RPMI7951 (cell line): ENCODE measurements at regions not wholly inside any gene's neighbourhood (a gene's known extent, or its start where the extent isn't known, plus 50 kb on each side); places are given as distances from the start of the nearest gene placed in this dataset.
"Not testable (repeated sequence)": the region's sequence is repeated elsewhere in the genome, so short reads cannot be mapped to it uniquely, and the experiment has no call there.

Experiments used
- DNase-seq: peaks from one replicate; pipeline ENCODE4 v3.0.0-alpha.2; 2012; ENCODE audit warnings: low read depth

DNA sequence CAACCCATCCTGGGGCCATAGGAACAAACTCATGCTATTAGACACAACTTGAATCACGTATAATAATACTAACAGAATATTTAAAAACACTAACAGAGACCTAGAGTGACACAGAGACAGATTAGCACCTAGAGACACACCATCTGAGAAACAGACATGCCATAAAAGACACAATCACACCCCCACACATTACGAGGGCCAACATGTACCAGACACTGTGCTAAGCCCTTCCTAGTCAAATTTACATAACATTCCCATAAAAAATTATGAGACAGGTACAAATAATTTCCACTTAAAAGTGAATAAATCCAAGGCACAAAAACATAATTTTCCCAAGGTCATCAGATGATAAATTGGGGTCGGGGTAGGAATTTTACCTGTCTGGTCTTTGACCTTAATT, 141.1 kb upstream of the PRSS16 start:
- DNase-seq, result no peak

DNA sequence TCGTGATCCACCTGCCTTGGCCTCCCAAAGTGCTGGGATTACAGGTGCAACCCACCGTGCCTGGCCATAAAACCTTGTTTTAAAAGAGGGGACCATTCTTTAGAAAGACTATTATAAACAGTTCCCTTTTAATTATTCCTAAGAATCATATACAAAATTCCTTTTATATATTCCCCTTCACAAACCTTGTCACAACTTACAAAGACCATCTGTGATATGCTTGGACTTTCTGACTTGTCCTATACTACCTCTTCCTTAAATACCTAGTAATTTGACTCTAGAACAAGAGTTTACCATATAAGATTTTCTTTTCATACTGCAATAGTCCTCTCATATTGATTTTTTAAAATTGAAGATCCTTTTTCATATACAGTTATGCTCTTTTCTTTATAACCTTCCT, 135.8 kb upstream of the PRSS16 start:
- DNase-seq, result no peak

DNA sequence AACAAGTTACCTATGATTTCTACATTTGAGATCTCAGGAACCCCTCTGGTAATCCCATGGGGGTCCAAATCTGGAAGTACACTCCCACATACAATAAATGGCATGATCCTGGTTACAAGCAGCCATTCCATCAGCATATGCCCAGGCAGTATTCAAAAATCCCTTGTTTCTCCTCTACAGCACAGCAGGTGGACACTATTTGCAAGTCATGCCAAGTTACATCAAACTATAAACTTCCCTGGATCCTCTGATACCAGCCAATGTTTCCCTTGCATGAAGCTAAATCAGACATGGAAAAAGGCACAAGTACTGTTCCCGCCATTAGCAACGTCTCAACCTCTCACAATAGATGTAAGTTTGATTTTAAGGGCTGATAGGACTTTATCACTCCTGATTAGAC, 134.5 kb upstream of the PRSS16 start:
- DNase-seq, result no peak

DNA sequence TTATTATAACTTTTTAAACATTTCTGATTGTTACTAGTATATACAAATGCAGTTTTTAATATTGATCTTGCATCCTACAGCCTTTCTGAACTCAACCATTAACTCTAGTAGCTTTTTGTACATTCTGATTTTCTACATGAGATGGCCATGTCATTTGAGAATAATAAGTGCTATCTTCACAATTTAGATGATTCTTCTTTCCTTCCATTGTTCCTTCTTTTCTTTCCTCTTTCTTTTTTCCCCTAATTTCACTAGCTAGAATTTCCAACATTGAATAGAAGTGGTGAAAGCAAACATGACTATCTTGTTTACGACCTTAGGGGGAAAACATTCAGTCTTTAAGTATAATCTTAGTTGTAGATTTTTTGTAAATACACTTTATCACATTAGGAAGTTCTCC, 128.2 kb upstream of the PRSS16 start:
- DNase-seq, result no peak

DNA sequence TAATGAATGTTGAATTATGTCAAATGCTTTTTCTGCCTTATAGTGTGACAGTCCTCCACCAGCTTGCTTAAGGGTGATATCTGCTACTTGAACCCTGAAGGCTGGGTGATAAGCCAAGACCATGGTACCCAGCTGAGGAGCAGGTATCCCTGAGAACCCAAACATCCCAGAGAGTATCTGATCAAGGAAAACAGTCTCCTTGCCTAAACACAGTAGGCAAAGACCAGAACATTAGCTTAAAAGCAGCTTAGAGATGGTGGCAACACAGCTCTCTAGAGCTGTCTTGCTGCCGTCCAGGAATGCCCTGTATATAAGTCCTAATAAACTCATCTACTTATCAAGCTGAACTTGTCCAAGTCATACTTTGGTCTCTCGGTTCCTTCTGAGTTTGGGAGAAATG, 127.7 kb upstream of the PRSS16 start:
- no peak for DNase-seq

DNA sequence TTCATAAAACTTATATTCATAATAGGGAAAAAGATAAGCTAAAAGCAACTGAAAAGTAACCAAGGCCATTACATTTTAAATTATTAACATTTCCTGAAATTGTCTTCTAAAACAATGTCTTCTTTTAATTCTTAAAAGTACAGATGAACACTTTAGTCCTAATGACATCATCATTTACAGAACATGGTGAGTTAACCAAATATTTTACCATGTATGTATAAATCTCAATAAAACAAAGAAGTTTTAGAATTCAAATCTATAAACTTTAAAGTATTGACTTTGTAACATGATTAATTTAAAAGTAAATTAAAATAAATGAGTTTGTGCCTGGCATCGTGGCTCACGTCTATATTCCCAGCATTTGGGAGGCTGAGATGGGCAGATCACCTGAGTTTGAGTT, 125.9 kb upstream of the PRSS16 start:
- no peak for DNase-seq

DNA sequence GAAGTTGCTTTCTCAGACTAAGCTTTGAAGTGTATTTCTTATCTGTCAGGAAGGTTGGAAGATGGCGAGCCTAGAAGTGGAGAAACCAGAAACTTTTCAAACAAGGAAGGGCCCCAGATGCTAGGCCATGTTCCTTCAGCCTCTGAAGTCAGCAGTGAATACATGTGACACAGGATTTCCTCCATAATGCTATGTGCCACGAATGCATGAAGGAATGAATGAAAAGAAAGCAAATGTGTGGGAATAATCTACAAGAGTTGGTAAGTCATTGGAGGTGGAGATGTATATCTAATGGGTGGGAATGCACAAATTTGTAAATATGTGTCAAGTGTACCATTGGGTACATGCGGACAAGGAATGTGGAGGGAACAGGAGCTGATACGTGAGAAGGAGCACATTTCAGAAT, 123.2 kb upstream of the PRSS16 start:
- no peak for DNase-seq

DNA sequence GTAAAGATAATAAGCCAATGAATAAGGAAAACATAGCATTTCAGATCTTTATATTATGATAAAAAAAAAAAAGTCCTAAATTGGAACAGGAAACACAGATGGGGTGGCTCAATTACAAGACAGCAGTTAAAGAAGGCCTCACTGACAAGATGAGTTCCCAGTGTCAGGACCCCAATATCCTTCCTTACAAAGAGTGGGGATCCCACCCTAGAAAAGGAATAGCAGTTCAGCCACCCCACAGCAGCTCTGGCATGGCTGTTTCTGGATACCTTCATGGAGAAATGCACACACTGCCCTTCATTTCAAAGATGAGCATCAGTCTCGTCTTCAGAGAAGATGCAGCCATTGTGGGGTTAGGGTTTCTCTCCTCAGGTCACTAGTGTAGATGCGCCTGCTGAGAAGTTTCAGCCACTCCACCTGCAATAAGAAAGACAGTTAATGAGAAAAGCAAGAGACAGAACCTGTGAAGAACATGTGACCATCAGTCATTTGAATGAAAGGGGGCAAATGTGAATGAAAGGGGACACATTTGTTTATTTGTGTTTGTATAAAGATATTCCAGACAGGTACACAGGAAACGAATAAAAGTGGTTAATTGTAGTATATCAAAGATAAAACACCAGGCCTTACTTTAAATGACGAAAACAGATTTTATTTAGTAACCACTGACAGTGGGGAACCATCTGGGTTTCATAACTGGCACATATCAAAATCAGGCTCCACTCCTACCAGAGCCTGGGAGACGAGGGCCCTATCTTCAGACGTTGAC, 121.3 kb upstream of the PRSS16 start:
- DNase-seq, result no peak

DNA sequence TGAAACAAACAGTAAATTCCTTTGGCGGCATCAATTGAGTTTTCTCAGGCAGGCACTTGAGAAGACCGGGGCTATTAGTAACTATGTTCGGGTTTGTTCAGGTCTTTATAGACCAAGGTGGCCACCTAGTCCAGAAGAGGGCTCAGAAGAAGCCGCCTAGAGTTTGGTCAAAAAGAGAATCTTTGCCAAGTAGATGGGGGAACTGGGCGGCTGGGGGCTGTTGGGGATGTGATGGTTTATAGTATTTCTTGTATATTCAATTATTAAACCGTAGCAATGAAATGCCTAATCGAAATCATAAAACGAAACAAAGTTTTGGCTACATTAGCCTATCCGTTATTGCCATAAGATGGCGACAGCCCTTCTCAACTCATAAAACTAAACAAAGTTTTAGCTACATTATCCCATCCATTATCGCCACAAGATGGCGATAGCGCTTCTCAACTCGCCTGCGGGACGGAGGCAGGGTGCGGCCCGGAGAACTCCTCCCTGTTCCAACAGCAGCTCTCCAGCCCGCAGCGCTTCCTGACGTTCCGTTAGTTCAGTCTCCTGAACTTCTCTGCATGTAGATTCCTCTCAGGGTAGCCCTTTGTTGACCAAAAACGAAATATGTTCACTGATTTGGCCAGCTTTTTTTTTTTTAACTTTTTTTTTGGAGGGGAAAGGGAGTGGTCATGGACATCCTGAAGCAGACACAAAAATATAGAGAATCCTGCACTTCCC, 120.5 kb upstream of the PRSS16 start:
- DNase-seq, result peak; percentile 92

DNA sequence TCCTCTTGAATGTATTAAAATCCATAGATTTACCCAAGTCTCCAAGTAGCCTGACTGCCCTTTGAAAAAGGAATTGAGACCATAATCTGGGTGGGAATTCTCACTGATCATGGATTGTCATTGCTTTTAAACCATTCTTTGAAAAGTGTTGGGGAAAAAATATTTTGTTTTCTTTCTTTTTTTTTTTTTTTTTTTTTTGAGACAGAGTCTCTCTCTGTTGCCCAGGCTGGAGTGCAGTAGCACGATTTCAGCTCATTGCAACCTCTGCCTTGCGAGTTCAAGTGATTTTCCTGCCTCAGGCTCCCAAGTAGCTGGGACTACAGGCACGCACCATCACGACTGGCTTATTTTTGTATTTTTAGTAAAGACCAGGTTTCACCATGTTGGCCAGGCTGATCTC, 119.6 kb upstream of the PRSS16 start:
- not testable (repeated sequence) for DNase-seq

DNA sequence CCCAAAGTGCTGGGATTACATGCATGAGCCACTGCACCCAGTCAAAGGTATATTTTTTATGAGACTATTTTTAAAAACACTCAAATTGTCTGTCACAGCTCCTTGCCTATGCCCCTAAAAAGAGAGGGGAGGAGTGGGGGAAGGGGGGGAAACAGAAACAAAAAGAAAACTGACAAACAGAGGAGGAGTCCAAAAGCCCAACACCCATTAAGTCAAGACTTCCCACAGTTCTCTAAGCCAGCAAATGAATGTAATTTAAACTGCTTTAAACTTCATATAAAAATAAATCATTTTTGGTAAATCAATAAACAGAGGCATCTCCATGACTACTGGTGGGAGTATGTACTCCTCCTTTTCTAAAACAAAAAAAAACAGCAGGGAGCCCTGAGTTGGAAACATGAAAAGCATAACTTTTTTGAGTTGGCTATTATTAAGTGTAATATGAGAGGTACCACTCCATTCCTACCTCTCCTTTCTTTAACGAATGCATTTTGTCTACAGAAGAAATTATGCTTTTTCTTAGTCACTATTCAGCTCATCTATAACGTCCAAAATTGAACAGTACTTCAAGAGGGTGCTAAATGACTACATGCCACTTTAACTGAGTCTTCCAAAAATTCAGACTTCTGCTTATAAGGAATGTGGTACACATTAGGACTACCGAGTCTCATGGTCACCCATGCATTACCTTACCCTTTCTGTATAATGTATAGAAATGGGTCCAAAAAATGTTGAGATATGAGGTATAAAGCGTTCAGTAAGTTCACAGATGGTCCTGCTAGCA, 119.0 kb upstream of the PRSS16 start:
- DNase-seq, result no peak

DNA sequence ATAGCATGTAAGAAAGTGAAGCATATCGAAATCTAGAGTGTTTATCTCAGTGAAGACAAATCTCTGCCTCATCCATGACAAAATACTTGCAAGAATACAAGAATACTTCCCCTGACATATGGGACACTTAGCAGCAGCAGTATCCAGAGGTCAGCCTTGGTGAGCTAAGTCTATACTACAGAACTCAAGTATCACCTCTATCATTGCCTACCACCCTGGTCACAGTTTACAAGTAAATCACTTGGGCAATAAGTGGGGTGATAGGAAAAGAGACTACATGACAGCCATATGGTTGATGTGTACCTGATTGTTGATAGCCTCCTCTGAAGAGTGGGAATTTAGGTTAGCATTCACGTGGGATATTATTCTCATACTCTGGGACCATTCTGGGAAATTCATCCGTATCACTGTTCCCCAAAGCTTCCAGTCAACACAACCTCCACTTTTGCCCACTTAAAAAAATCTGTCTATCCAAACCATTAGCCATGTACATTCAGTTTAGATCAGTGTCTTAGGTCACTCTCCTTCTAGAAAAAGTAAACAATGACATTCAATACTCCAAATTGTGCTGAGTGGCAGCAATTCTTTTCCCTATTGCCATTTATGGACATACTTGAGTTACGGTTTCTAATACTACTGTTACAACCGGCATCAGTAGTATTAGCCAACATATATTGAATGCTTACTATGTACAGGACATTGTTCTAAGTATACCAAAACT, 118.2 kb upstream of the PRSS16 start:
- peak; percentile 29 for DNase-seq

DNA sequence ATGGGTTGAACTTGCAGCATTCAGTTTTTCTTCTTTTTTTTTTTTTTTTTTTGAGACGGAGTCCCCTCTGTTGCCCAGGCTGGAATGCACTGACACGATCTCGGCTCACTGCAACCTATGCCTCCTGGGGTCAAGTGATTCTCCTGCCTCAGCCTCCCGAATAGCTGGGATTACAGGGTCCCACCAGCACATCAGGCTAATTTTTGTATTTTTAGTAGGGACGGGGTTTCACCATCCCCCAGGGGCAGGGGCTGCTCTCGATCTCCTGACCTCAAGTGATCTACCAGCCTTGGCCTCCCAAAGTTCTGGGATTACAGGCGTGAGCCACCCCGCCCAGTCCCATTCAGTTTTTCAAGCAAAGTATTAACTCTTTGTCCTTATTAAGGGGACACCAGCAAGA, 117.6 kb upstream of the PRSS16 start:
- no peak for DNase-seq

DNA sequence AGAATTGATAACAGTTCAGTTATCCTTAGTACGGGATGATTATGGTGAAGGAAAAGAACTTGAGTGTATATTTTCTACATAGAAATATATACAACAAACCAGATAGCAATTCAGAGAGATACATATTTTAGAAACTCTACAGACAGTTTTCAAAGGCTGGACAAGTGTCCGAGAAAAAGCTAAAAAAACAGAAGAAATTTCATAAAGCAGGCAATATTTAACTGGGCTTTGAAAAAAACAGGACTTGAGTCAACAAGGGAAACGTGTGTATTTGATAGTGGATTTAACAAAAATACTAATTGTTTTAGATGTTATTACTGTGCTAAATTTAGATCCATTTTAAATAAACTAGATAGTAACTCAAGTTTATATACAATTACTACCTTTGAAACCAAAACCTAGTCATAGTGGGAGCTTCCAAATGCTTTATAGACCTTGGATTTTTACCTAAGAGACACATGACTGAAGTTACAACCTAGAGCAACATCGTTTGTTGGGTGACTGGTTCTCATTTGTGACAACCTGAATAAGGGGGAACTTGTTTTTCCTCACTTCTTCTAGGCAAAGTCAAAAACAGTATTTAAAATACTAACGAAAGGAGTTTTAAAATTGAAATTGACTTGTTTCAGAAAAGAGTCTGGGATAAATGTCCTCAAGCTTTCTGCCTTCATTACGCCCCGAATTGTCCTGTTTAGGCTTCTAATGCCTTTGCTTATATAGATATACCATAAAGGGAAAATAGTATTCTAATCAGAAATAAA, 116.7 kb upstream of the PRSS16 start:
- no peak for DNase-seq

DNA sequence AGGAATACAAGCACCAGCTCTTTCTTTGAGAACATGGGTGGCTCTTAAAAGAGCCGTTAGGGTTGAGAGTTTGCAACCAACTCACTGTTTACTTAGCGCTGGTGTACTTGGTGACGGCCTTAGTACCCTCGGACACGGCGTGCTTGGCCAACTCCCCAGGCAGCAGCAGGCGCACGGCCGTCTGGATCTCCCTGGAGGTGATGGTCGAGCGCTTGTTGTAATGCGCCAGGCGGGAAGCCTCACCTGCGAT, 115.3 kb upstream of the PRSS16 start:
- DNase-seq, result not testable (repeated sequence)

DNA sequence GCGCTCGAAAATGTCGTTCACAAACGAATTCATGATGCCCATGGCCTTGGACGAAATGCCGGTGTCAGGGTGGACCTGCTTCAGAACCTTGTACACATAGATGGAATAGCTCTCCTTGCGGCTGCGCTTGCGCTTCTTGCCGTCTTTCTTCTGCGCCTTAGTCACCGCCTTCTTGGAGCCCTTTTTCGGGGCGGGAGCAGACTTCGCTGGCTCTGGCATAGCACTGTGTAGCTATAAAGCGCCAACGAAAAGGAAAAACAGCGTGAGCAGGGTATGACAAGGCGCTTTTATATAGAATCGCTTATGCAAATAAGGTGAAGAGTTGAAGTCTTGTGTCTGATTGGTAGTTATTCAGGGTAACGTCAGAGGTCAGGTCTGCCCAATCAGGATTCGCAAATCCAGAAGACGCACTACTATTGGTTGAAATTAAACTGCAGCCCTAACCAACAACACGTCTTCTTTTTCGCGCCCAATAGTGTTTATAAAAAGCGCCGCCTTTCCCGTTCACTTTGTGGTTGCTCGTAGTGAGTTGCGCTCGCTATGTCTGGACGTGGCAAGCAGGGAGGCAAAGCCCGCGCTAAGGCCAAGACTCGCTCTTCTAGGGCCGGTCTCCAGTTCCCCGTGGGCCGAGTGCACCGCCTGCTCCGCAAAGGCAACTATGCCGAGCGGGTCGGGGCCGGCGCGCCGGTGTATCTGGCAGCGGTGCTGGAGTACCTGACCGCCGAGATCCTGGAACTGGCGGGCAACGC, 114.8 kb upstream of the PRSS16 start:
- DNase-seq, result peak; percentile 100

DNA sequence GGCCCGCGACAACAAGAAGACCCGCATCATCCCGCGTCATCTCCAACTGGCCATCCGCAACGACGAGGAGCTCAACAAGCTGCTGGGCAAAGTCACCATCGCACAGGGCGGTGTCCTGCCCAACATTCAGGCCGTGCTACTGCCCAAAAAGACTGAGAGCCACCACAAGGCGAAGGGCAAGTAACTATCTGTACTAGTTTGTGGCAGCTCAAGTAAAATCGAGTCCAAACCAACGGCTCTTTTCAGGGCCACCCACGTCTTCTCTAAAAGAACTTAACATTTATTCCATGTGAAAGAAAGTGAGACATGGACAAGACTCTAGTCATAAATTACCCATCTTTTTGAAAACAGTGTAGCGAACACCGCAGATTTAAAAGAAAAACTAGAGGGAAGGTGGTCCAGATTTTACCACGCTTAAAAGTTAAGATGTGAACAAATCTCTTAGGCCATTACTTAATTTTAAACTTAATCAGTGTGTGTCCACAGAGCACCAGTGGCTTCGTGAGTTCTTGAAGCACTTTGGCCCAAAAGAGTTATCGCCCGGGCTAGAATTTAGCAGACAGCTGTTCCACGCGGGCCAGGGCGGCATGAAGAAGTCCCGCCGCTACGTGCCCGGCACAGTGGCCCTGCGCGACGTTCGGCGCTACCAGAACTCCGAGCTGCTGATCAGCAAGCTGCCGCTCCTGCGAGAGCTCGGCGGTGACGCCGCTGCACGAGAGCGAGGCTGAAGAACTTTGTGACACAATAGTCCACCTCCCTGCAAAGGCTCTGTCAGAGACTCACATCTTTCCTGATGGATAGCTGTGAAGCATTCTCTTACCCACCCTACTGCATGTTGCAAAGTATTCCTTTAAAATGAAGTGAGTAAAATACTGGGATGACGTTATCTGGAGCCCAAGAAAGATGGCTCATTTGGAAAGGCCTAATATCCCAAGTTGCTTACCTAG, 113.9 kb upstream of the PRSS16 start:
- DNase-seq, result peak; percentile 81

DNA sequence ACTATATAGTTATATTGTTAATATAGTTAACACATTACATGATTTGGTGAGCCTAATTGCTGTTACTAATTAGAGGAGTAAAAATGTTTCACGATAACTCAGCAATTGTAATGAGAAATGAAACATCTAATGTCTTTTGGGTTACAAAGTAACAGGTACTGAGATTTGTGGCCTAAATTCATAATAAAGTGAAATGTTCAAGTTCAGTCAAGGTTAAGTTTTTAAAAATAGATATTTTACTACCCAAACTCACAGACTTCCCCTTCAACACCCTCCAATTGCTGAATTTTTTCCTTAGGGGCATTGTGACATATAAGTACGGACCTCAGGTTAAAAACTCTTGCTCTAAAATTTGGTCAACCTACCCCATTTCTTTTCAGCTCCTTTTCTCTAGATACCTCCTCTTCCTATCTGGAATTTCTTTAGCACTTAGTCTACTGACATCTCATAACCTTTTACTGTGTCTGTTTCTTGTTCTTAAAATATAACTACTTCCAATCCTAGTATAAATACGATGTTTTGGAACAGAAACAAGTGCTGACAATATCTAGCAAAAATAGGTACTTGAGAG, 112.3 kb upstream of the PRSS16 start:
- DNase-seq, result no peak

DNA sequence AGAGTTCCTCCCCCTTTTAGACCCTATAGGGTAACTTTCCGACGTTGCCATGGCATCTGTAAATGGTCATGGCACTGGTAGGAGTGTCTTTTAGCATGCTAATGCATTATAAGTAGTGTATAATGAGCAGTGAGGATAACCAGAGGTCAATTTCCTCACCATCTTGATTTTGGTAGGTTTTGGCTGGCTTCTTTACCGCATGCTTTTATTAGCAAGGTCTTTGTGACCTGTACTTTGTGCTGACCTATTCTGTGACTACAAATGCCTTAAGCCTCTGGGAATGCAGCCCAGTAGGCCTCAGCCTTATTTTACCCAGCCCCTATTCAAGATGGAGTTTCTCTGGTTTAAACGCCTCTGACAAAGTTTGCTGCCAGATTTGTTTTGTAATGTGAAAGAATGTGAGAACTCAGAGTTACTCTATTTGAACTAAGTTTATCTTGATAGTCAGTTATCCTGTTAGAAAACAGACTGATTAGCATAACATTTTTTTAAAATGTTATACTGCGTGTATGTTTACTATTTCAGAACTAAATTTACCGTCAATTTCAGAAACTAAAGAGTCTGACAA, 111.3 kb upstream of the PRSS16 start:
- DNase-seq, result no peak
